Epithelial cell of proximal tubule (primary cell): ENCODE measurements at regions not wholly inside any gene's neighbourhood (a gene's known extent, or its start where the extent isn't known, plus 50 kb on each side); places are given as distances from the start of the nearest gene placed in this dataset.

Experiments
- DNase-seq: peaks from one replicate; pipeline ENCODE4 v3.0.0-alpha.2; 2011; ENCODE audit warnings: low read depth
- H3K4me3 ChIP-seq: 2 replicates; pipeline ENCODE4 v1.5.1; 2011; ENCODE audit warnings: low read depth, mild to moderate bottlenecking, low read length
- TF ChIP-seq, protein P1 (sequence below): conservative IDR thresholded peaks from 2 replicates; pipeline ENCODE4 v1.5.1; 2012; ENCODE audit warnings: low read depth, mild to moderate bottlenecking, low read length

DNA sequence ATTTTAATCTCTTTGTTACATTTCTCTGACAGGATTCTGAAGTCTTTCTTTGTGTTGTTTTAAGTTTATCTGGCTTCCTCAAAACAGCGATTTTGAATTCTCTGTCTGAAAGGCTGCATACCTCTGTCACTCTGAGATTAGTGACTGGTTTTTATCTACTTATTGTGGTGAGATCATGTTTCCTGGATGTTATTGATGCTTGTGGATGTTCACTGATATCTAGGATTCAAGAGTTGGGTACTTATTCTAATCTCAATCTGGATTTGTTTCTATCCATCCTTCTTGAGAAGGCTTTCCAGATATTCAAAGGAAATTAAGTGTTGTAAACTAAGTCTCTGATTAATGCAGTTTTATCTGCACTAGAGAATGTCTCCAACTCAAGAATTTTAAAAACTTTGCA, 1076.1 kb upstream of the ADGRB3 start:
- TF ChIP-seq, protein P1, sequence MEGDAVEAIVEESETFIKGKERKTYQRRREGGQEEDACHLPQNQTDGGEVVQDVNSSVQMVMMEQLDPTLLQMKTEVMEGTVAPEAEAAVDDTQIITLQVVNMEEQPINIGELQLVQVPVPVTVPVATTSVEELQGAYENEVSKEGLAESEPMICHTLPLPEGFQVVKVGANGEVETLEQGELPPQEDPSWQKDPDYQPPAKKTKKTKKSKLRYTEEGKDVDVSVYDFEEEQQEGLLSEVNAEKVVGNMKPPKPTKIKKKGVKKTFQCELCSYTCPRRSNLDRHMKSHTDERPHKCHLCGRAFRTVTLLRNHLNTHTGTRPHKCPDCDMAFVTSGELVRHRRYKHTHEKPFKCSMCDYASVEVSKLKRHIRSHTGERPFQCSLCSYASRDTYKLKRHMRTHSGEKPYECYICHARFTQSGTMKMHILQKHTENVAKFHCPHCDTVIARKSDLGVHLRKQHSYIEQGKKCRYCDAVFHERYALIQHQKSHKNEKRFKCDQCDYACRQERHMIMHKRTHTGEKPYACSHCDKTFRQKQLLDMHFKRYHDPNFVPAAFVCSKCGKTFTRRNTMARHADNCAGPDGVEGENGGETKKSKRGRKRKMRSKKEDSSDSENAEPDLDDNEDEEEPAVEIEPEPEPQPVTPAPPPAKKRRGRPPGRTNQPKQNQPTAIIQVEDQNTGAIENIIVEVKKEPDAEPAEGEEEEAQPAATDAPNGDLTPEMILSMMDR = no peak
- DNase-seq = no peak
- no peak overlapping the region for H3K4me3 ChIP-seq

DNA sequence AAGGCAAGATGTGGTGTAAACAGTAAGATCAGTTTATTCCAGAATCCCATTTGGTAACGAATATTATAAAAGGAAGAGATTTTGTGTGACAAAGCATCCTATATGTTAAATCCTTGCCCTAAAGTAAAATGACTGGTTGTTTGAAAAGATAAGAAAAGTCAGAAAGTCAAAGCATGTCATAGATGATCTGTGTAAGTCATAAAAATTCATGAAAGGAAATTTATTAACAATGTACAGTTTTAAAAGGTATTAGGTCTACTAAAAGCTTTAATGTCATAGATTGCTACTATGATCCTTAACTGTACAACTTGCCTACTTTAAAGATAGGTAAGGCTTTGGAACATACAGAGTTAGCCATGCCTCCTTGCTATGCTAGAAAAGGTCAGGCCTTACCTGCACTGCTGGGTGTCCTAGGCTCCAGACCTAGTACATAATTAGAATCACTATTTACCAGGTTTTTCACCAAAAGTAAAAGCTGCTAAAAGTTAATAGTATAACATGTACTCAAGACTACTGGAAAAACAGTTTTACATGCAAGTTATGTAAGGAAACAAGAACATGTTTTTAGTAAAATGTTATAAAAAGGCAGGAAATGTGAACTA, 1090.1 kb upstream of the ADGRB3 start:
- DNase-seq = no peak
- TF ChIP-seq, protein P1 = no peak

DNA sequence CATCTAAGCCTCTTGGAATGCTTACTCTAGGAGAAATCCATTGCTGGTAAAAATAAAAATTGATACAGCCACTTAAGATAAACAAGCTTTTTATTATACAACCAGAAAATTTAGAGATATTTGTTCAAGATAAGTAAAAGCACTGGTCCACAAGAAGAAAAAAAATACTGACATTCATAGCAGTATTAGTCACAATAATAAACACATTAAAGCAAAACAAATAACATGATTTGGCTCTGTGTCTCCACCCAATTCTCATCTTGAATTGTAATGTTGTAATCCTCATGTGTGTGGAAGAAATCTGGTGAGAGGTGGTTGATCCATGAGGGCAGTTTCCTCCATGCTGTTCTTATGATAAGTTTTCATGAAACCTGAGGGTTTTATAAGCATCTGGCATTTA, 1093.5 kb upstream of the ADGRB3 start:
- no peak for DNase-seq
- H3K4me3 ChIP-seq = no peak overlapping the region
- TF ChIP-seq, protein P1 = no peak

More for the DNA sequence above, 1090.1 kb upstream of the ADGRB3 start:
- no peak overlapping the region for H3K4me3 ChIP-seq

DNA sequence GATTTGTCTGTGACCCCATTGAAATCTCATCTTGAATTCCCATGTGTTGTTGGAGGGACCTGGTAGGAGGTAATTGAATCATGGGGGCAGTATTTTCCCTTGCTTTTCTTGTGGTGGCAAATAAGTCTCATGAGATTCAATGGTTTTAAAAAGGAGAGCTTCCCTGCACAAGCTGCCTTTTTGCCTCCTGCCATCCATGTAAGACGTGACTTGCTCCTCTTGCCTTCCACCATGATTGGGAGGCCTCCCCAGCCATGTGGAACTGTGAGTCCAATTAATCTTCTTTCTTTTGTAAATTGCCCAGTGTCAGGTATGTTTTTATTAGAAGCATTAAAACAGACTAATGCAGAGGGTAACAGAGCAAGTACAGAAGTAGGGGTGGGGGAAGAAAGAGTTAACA, 1097.0 kb upstream of the ADGRB3 start:
- H3K4me3 ChIP-seq = no peak overlapping the region
- TF ChIP-seq, protein P1 = no peak
- no peak for DNase-seq

DNA sequence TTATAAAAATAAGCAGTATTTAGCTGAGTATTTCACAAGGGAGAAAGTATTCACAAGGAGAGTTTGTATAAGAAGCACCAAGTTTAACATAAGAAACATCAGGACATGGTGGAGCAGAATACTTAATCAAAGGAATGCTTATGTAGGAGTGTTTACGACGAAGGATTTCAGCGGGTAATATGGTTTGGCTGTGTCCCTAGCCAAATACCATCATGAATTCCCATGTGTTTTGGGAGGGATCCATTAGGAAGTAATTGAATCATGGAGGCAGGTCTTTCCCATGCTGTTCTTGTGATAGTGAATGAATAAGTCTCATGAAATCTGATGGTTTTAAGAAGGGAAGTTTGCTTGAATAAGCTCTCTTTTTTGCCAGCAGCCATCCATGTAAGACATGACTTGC, 1099.1 kb upstream of the ADGRB3 start:
- DNase-seq = no peak
- H3K4me3 ChIP-seq = no peak overlapping the region
- TF ChIP-seq, protein P1 = no peak

DNA sequence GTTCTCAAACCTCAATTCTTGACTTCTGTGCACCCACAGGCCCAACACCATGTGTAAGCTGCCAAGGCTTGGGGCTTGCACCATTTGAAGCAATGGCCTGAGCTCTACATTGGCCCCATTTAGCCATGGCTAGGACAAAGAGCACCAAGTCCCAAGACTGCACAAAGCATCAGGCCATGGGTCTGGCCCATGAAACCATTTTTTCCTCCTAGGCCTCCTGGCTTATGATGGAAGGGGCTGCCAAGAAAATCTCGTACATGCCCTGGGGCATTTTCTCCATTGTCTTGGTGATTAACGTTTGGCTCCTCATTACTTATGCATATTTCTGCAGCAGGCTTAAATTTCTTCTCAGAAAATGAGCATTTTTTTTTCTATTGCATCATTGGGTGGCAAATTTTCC, 1128.7 kb upstream of the ADGRB3 start:
- no peak overlapping the region for H3K4me3 ChIP-seq
- TF ChIP-seq, protein P1 = no peak
- no peak for DNase-seq

DNA sequence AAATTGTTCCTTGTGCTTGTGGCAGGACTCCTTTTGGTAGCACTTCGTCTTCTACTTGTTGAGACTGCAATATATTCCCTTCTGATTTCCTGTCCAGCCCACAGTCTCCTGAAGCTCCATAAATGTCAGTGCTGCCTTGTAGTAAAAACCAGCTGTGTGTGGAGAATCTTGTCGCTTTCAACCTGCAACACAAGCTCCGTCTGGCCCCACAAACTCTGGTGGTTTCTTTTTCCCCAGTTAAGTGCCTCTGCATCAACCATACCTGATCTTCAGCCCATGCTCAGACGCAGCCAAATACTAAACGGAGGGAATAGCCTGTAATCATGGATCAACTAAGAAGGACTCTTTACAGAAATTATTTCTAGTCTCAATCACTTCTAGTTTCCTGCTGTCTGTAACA, 1133.3 kb upstream of the ADGRB3 start:
- TF ChIP-seq, protein P1 = no peak
- no peak overlapping the region for H3K4me3 ChIP-seq
- DNase-seq = no peak
